Esophagus squamous epithelium (tissue), 4 donors: ENCODE measurements at regions not wholly inside any gene's neighbourhood (a gene's known extent, or its start where the extent isn't known, plus 50 kb on each side); places are given as distances from the start of the nearest gene placed in this dataset.

Experiments used
- POLR2A ChIP-seq, 4 donors: fragments of 450-650 bp; IDR thresholded peaks; one replicate each; pipeline ENCODE4 v1.6.1; 2017; ENCODE audit warnings: antibody characterized with exemption in 4 of 4, mild to moderate bottlenecking in 4 of 4, moderate library complexity in 3 of 4
- TF ChIP-seq, protein P1 (sequence below), 6 experiments: fragments of 450-650 bp in 4 of 6; fragments of 200-600 bp in 2 of 6; sonication (generic) in 2 of 6; IDR thresholded peaks; one replicate each; pipeline ENCODE4 v1.5.1; 2016 to 2019; ENCODE audit warnings: antibody characterized with exemption in 6 of 6, mild to moderate bottlenecking in 4 of 6, moderate library complexity in 4 of 6

DNA sequence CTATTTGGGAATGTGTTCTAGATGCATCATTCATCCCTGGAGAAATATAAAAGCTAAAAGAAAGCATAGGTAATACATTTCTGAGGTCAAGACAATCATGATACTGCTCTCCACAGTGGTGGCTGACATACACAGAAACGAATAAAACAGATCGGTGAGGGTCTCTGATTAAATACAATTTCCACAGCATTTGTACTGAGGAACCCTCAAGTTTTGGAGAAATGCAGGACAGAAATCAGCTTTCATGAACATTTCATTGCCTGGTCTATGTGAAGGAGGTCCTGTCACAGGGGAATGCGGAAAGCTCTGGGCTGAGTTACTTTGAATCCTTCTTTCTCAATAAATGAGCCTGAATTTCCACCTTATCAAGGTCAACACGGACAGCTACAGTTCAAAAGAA, 67.9 kb upstream of the ITGB1 start:
- TF ChIP-seq, protein P1, sequence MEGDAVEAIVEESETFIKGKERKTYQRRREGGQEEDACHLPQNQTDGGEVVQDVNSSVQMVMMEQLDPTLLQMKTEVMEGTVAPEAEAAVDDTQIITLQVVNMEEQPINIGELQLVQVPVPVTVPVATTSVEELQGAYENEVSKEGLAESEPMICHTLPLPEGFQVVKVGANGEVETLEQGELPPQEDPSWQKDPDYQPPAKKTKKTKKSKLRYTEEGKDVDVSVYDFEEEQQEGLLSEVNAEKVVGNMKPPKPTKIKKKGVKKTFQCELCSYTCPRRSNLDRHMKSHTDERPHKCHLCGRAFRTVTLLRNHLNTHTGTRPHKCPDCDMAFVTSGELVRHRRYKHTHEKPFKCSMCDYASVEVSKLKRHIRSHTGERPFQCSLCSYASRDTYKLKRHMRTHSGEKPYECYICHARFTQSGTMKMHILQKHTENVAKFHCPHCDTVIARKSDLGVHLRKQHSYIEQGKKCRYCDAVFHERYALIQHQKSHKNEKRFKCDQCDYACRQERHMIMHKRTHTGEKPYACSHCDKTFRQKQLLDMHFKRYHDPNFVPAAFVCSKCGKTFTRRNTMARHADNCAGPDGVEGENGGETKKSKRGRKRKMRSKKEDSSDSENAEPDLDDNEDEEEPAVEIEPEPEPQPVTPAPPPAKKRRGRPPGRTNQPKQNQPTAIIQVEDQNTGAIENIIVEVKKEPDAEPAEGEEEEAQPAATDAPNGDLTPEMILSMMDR (IDR thresholded peaks at IDR 0.05), result no peak
- TF ChIP-seq POLR2A (IDR thresholded peaks at IDR 0.05), result no peak
